ENCODE measurements at regions not wholly inside any gene's neighbourhood (a gene's known extent, or its start where the extent isn't known, plus 50 kb on each side); places are given as distances from the start of the nearest gene placed in this dataset.

- no peaks in the 10 kb centered on the region for H3K4me1 ChIP-seq (ENCODE audit: control insufficient read depth, insufficient read depth, low read length, poor library complexity, severe bottlenecking)
- no peaks in the 10 kb centered on the region for H3K9me3 ChIP-seq (ENCODE audit: control insufficient read depth, low read length)
- no peak overlapping the region for H3K27ac ChIP-seq (ENCODE audit: low read depth, low read length, severe bottlenecking)
- H3K4me3 ChIP-seq (ENCODE audit: extremely low read depth, insufficient read depth, low read length, poor library complexity, severe bottlenecking), result no peak overlapping the region
- WGBS, 2 experiments (ENCODE audit: insufficient coverage in 2 of 2), result 80% methylated on average over 1 of the region's 4 CpGs; no CpG with 5 or more reads in 1 of the 2 experiments
- H3K36me3 ChIP-seq (ENCODE audit: control insufficient read depth, insufficient read depth, low read length), result no peaks in the 10 kb centered on the region
These were observed 577.7 kb downstream of the KIF4B start for GRCh38 chr5:155591273-155591672.

DNA sequence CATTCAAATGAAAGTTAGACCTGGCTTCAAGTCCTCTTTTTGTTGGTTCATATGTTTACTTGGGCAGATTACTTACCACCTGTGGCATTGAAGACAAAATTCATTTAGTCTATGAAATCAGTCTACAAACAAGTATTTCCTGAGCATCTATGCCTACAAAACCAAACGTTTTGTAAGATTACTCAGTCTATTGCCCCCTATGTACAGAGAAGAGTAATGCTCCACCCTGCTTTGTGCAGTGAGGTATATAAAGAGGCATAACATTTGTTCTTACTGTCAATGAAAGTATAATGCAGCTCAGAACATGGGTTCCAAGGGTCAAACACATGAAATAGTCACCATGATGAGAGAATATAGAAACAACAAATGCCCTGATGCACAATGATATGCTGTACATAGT lies 580.7 kb downstream of the KIF4B start:
- no peaks in the 10 kb centered on the region for H3K36me3 ChIP-seq (ENCODE audit: control insufficient read depth, insufficient read depth, low read length)
- WGBS, 2 experiments (ENCODE audit: insufficient coverage in 2 of 2), result no CpG with 5 or more reads among the region's 1 CpG
- no peaks in the 10 kb centered on the region for H3K4me1 ChIP-seq (ENCODE audit: control insufficient read depth, insufficient read depth, low read length, poor library complexity, severe bottlenecking)
- H3K9me3 ChIP-seq (ENCODE audit: control insufficient read depth, low read length), result no peaks in the 10 kb centered on the region
- no peak overlapping the region for H3K4me3 ChIP-seq (ENCODE audit: extremely low read depth, insufficient read depth, low read length, poor library complexity, severe bottlenecking)
- H3K27ac ChIP-seq (ENCODE audit: low read depth, low read length, severe bottlenecking), result no peak overlapping the region

DNA sequence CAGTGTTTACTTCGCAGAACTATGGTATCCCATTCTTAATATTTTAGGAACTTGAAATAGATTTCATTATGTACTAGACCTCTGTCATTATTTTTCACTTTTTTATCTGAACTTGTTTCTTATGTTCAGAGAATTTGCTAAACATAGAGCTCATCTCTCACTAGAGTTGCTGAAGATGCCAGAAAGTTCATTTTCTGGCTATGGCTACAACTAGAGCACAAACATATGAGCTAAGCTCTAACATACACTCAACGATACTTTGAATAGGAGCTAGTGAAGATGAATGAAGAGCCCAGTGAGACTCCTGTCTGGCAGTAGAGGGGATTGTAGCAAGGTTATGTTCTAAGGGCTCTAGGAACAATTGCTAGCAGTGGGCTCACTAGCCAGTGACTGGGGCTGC lies 582.2 kb downstream of the KIF4B start:
- WGBS, 2 experiments (ENCODE audit: insufficient coverage in 2 of 2), result no CpG with 5 or more reads among the region's 2 CpGs
- no peak overlapping the region for H3K27ac ChIP-seq (ENCODE audit: low read depth, low read length, severe bottlenecking)
- no peaks in the 10 kb centered on the region for H3K9me3 ChIP-seq (ENCODE audit: control insufficient read depth, low read length)
- H3K36me3 ChIP-seq (ENCODE audit: control insufficient read depth, insufficient read depth, low read length), result no peaks in the 10 kb centered on the region
- H3K4me3 ChIP-seq (ENCODE audit: extremely low read depth, insufficient read depth, low read length, poor library complexity, severe bottlenecking), result no peak overlapping the region
- H3K4me1 ChIP-seq (ENCODE audit: control insufficient read depth, insufficient read depth, low read length, poor library complexity, severe bottlenecking), result no peaks in the 10 kb centered on the region

DNA sequence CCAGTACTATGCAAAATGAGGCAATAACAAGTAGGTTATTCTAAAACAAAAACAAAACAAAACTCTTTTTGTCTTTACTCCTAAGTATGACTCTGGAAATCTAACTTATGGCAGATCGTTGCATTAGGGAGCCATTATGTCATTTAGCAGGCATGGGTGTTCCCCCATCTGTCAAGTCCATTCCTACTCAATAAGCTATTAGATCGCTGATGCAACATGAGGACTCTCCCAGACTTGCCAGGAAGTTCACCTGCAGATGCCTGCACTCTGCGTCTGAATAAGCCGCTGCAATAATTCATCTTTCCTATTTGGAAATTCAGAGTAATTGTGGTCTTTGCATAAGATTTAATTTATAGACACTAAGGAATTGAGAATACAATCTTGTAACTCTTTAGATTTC lies 585.0 kb downstream of the KIF4B start:
- Histone ChIP-seq H3K36me3 (ENCODE audit: control insufficient read depth, insufficient read depth, low read length) (no peaks in the 10 kb centered on the region), H3K27ac (ENCODE audit: low read depth, low read length, severe bottlenecking) (no peak overlapping the region), H3K9me3 (ENCODE audit: control insufficient read depth, low read length) (no peaks in the 10 kb centered on the region), H3K4me3 (ENCODE audit: extremely low read depth, insufficient read depth, low read length, poor library complexity, severe bottlenecking) (no peak overlapping the region), H3K4me1 (ENCODE audit: control insufficient read depth, insufficient read depth, low read length, poor library complexity, severe bottlenecking) (no peaks in the 10 kb centered on the region)
- 72 to 100% methylated on average over 2 to 4 of the region's 4 CpGs for WGBS, 2 experiments (ENCODE audit: insufficient coverage in 2 of 2)

DNA sequence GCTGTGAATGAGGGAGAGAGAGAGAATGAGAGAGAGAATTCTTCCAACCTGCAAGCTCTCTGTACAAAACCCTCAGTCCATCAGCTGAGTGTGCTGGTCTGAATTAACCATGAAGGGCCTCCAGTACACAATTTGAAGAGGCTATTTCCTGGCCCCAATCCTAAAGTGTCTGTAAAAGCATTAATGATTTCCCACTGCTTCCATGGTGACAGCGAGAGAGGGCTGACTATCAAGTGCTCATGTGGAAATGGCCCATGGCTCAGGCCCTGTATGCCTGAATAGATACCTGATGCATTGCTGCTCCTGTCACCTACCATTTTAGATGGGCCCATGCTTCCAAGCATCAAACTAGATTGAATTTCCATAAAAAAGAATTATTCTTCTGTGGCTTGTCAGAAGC lies 592.4 kb downstream of the KIF4B start:
- Histone ChIP-seq H3K4me3 (ENCODE audit: extremely low read depth, insufficient read depth, low read length, poor library complexity, severe bottlenecking) (no peak overlapping the region), H3K4me1 (ENCODE audit: control insufficient read depth, insufficient read depth, low read length, poor library complexity, severe bottlenecking) (peaks cover 3% of the 10 kb centered on the region), H3K9me3 (ENCODE audit: control insufficient read depth, low read length) (no peaks in the 10 kb centered on the region), H3K36me3 (ENCODE audit: control insufficient read depth, insufficient read depth, low read length) (no peaks in the 10 kb centered on the region), H3K27ac (ENCODE audit: low read depth, low read length, severe bottlenecking) (peak overlapping the region; percentile 47)
- WGBS, 2 experiments (ENCODE audit: insufficient coverage in 2 of 2), result 100% methylated on average over 1 of the region's 1 CpG

- H3K27ac ChIP-seq (ENCODE audit: low read depth, low read length, severe bottlenecking), result no peak overlapping the region
- H3K9me3 ChIP-seq (ENCODE audit: control insufficient read depth, low read length), result no peaks in the 10 kb centered on the region
- H3K36me3 ChIP-seq (ENCODE audit: control insufficient read depth, insufficient read depth, low read length), result no peaks in the 10 kb centered on the region
- H3K4me3 ChIP-seq (ENCODE audit: extremely low read depth, insufficient read depth, low read length, poor library complexity, severe bottlenecking), result no peak overlapping the region
- H3K4me1 ChIP-seq (ENCODE audit: control insufficient read depth, insufficient read depth, low read length, poor library complexity, severe bottlenecking), result no peaks in the 10 kb centered on the region
- 51 to 53% methylated on average over 2 to 3 of the region's 4 CpGs for WGBS, 2 experiments (ENCODE audit: insufficient coverage in 2 of 2)
These were observed 603.3 kb downstream of the KIF4B start for GRCh38 chr5:155616779-155617392.

- Histone ChIP-seq H3K27ac (ENCODE audit: low read depth, low read length, severe bottlenecking) (no peak overlapping the region), H3K4me1 (ENCODE audit: control insufficient read depth, insufficient read depth, low read length, poor library complexity, severe bottlenecking) (no peaks in the 10 kb centered on the region), H3K9me3 (ENCODE audit: control insufficient read depth, low read length) (no peaks in the 10 kb centered on the region), H3K4me3 (ENCODE audit: extremely low read depth, insufficient read depth, low read length, poor library complexity, severe bottlenecking) (no peak overlapping the region), H3K36me3 (ENCODE audit: control insufficient read depth, insufficient read depth, low read length) (no peaks in the 10 kb centered on the region)
- WGBS, 2 experiments (ENCODE audit: insufficient coverage in 2 of 2), result 89 to 95% methylated on average over 3 to 5 of the region's 5 CpGs
These were observed 606.1 kb downstream of the KIF4B start for GRCh38 chr5:155619688-155620087.

- H3K27ac ChIP-seq (ENCODE audit: low read depth, low read length, severe bottlenecking), result peak overlapping the region; percentile 30
- WGBS, 2 experiments (ENCODE audit: insufficient coverage in 2 of 2), result 38 to 44% methylated on average over 3 to 4 of the region's 7 CpGs
- H3K4me1 ChIP-seq (ENCODE audit: control insufficient read depth, insufficient read depth, low read length, poor library complexity, severe bottlenecking), result no peaks in the 10 kb centered on the region
- H3K36me3 ChIP-seq (ENCODE audit: control insufficient read depth, insufficient read depth, low read length), result no peaks in the 10 kb centered on the region
- no peaks in the 10 kb centered on the region for H3K9me3 ChIP-seq (ENCODE audit: control insufficient read depth, low read length)
- H3K4me3 ChIP-seq (ENCODE audit: extremely low read depth, insufficient read depth, low read length, poor library complexity, severe bottlenecking), result no peak overlapping the region
These were observed 607.4 kb downstream of the KIF4B start for GRCh38 chr5:155620821-155621410.

- H3K27ac ChIP-seq (ENCODE audit: low read depth, low read length, severe bottlenecking), result no peak overlapping the region
- H3K4me3 ChIP-seq (ENCODE audit: extremely low read depth, insufficient read depth, low read length, poor library complexity, severe bottlenecking), result no peak overlapping the region
- H3K4me1 ChIP-seq (ENCODE audit: control insufficient read depth, insufficient read depth, low read length, poor library complexity, severe bottlenecking), result no peaks in the 10 kb centered on the region
- WGBS, 2 experiments (ENCODE audit: insufficient coverage in 2 of 2), result 84 to 89% methylated on average over 4 to 5 of the region's 5 CpGs
- H3K9me3 ChIP-seq (ENCODE audit: control insufficient read depth, low read length), result no peaks in the 10 kb centered on the region
- no peaks in the 10 kb centered on the region for H3K36me3 ChIP-seq (ENCODE audit: control insufficient read depth, insufficient read depth, low read length)
These were observed 611.2 kb downstream of the KIF4B start for GRCh38 chr5:155624597-155625241.

- Histone ChIP-seq H3K36me3 (ENCODE audit: control insufficient read depth, insufficient read depth, low read length) (no peaks in the 10 kb centered on the region), H3K4me3 (ENCODE audit: extremely low read depth, insufficient read depth, low read length, poor library complexity, severe bottlenecking) (no peak overlapping the region), H3K4me1 (ENCODE audit: control insufficient read depth, insufficient read depth, low read length, poor library complexity, severe bottlenecking) (no peaks in the 10 kb centered on the region), H3K9me3 (ENCODE audit: control insufficient read depth, low read length) (no peaks in the 10 kb centered on the region), H3K27ac (ENCODE audit: low read depth, low read length, severe bottlenecking) (no peak overlapping the region)
- WGBS, 2 experiments (ENCODE audit: insufficient coverage in 2 of 2), result no CpG with 5 or more reads among the region's 3 CpGs
These were observed 611.8 kb downstream of the KIF4B start for GRCh38 chr5:155625315-155625714.
